ENCODE measurements at regions not wholly inside any gene's neighbourhood (a gene's known extent, or its start where the extent isn't known, plus 50 kb on each side); places are given as distances from the start of the nearest gene placed in this dataset.

DNA sequence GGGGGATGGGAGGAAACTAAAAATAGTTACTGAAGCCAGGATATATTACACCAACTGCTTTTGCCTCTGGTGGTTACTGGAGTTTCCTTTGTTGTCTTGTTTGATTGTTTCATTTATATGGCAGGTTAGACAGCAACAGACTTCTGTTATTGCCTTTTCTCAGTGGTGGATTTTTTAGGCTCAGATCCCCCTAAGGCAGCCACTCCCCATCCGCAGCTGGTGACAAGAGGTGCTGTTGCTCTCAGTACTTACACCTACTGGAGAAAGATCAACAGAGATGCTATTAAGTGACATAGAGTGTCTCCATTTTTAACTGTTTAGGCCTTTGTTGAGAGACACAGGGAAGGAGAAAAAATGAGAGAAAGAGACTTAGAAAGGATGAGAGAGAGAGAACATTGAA, 552.1 kb downstream of the PKHD1 start:
- TF ChIP-seq, protein P1, sequence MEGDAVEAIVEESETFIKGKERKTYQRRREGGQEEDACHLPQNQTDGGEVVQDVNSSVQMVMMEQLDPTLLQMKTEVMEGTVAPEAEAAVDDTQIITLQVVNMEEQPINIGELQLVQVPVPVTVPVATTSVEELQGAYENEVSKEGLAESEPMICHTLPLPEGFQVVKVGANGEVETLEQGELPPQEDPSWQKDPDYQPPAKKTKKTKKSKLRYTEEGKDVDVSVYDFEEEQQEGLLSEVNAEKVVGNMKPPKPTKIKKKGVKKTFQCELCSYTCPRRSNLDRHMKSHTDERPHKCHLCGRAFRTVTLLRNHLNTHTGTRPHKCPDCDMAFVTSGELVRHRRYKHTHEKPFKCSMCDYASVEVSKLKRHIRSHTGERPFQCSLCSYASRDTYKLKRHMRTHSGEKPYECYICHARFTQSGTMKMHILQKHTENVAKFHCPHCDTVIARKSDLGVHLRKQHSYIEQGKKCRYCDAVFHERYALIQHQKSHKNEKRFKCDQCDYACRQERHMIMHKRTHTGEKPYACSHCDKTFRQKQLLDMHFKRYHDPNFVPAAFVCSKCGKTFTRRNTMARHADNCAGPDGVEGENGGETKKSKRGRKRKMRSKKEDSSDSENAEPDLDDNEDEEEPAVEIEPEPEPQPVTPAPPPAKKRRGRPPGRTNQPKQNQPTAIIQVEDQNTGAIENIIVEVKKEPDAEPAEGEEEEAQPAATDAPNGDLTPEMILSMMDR (IDR thresholded peaks at IDR 0.05), result no peak
- TF ChIP-seq POLR2AphosphoS5 (IDR thresholded peaks at IDR 0.05; ENCODE audit: insufficient read depth in 1 of 2, low read depth in 1 of 2), result no peak

Measured in vagina (tissue), 2 donors.